ENCODE measurements at regions not wholly inside any gene's neighbourhood (a gene's known extent, or its start where the extent isn't known, plus 50 kb on each side); places are given as distances from the start of the nearest gene placed in this dataset.

GRCh38 chr9:78599926-78600325 is 303.0 kb downstream of the PSAT1 start:
- no peak for DNase-seq (ENCODE audit: low read depth)
- TF ChIP-seq, protein P1, sequence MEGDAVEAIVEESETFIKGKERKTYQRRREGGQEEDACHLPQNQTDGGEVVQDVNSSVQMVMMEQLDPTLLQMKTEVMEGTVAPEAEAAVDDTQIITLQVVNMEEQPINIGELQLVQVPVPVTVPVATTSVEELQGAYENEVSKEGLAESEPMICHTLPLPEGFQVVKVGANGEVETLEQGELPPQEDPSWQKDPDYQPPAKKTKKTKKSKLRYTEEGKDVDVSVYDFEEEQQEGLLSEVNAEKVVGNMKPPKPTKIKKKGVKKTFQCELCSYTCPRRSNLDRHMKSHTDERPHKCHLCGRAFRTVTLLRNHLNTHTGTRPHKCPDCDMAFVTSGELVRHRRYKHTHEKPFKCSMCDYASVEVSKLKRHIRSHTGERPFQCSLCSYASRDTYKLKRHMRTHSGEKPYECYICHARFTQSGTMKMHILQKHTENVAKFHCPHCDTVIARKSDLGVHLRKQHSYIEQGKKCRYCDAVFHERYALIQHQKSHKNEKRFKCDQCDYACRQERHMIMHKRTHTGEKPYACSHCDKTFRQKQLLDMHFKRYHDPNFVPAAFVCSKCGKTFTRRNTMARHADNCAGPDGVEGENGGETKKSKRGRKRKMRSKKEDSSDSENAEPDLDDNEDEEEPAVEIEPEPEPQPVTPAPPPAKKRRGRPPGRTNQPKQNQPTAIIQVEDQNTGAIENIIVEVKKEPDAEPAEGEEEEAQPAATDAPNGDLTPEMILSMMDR (IDR thresholded peaks at IDR 0.05; ENCODE audit: low read depth, low read length, missing control alignments), result no peak

DNA sequence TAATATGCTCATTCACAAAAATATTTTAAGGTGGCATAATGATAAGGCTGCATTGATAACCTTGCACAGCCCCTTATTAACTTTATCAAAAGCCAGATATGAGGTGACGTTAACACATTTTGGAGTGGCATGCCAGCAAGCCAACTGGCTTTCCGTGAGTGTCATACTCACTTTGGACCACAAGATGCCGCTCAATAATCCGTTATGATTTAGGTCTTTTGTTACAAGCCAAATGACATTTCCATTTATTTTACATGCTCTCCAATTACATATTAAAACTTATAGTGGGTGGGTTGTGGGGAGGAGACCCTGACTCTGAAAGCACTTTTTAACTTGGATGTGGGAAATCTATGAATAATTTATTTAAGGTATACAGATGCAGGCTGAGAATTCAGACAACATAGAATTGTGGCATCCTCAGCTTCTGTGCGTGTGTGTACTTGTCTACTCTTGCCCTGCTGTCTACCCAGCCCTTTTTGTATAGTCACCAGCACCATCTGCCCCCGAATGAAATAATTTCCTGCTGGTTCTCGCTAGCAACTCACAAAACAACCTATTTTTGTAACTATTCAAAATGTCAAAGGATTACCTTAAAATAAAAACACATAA is 305.1 kb downstream of the PSAT1 start:
- DNase-seq (ENCODE audit: low read depth), result peak; percentile 50
- no peak overlapping the region for H3K4me3 ChIP-seq (ENCODE audit: low read depth, low read length)
- TF ChIP-seq, protein P1 (IDR thresholded peaks at IDR 0.05; ENCODE audit: low read depth, low read length, missing control alignments), result peak; percentile 87
- in situ Hi-C loops (cut with HindIII; ENCODE audit: low sequenced_read_pairs), result no loop called here

More at GRCh38 chr9:78599926-78600325, 303.0 kb downstream of the PSAT1 start:
- no peak overlapping the region for H3K4me3 ChIP-seq (ENCODE audit: low read depth, low read length)
- in situ Hi-C loops (cut with HindIII; ENCODE audit: low sequenced_read_pairs), result no loop called here

DNA sequence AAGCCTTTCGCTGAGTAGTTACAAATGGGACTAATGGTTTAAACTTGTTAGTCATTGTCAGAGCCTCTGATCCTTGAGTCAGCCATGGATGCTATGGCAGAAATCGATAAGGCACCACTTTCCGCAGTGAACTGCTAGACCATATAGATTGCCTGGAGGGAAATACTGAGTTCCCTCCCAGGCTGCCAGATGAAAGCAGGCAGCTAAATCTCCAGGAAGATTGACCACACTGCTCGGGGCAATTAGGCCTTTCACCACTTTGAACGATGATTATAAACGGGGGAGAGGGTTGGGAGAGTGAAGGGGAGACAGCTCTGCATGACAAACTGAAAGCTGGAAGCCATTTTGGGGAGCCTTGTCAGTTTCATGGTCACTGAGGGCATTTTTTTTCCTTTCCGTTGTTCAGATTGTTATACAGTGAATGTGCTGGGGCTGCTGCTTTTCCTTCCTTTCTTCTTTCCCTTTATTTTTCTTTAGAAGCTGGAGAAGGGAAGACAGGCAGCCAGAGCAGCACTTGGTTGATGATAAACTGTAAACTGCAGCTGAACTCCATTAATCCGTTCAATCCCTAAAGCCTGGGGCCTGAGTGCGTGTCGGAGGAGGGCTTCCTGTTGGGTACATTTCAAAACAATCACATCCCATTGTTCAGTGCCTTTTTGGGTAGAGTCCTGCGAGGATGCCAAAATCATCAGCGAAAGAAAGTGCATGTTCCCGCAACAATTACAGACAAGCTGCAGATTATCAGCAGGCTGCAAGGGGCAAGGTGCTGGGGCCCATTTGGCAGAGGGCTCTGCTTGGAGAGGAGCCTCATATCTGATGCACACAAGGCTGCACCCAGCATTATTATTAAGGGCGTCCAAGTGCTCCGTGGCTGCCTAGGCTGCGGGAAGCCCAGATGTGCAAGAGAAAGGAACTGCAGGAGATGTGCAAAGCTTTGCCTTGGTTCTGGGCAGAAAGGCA is 308.4 kb downstream of the PSAT1 start:
- in situ Hi-C loops (cut with HindIII; ENCODE audit: low sequenced_read_pairs), result no loop called here
- TF ChIP-seq, protein P1 (IDR thresholded peaks at IDR 0.05; ENCODE audit: low read depth, low read length, missing control alignments), result no peak
- DNase-seq (ENCODE audit: low read depth), result no peak
- H3K4me3 ChIP-seq (ENCODE audit: low read depth, low read length), result no peak overlapping the region

- in situ Hi-C loops (cut with HindIII; ENCODE audit: low sequenced_read_pairs), result no loop called here
- DNase-seq (ENCODE audit: low read depth), result no peak
- no peak overlapping the region for H3K4me3 ChIP-seq (ENCODE audit: low read depth, low read length)
- TF ChIP-seq, protein P1 (IDR thresholded peaks at IDR 0.05; ENCODE audit: low read depth, low read length, missing control alignments), result no peak
These were observed 309.1 kb downstream of the PSAT1 start for GRCh38 chr9:78606001-78606379.

DNA sequence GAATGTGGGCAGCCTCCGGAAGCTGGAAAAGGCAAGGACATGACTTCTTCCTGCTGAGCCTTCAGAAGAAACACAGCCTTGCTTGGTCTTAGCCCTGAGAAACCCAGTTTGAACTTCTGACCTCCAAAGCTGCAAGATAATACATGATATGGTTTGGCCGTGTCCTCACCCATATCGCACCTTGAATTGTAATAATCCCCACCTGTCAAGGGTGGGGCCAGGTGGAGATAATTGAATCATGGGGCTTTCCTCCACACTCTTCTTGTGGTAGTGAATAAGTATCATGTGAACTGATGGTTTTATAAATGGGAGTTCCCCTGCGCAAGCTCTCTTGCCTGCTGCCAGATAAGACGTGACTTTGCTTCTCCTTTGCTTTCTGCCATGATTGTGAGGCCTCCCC is 310.9 kb downstream of the PSAT1 start:
- no peak for DNase-seq (ENCODE audit: low read depth)
- in situ Hi-C loops (cut with HindIII; ENCODE audit: low sequenced_read_pairs), result no loop called here
- TF ChIP-seq, protein P1 (IDR thresholded peaks at IDR 0.05; ENCODE audit: low read depth, low read length, missing control alignments), result no peak
- H3K4me3 ChIP-seq (ENCODE audit: low read depth, low read length), result no peak overlapping the region

GRCh38 chr9:78609450-78609849 is 312.5 kb downstream of the PSAT1 start:
- TF ChIP-seq, protein P1 (IDR thresholded peaks at IDR 0.05; ENCODE audit: low read depth, low read length, missing control alignments), result no peak
- no peak overlapping the region for H3K4me3 ChIP-seq (ENCODE audit: low read depth, low read length)
- DNase-seq (ENCODE audit: low read depth), result no peak
- in situ Hi-C loops (cut with HindIII; ENCODE audit: low sequenced_read_pairs), result no loop called here
